Sigmoid colon (tissue), 6 donors: ENCODE measurements at regions not wholly inside any gene's neighbourhood (a gene's known extent, or its start where the extent isn't known, plus 50 kb on each side); places are given as distances from the start of the nearest gene placed in this dataset.

Source experiments
- DNase-seq: peaks from one replicate; pipeline ENCODE4 v3.0.0-alpha.2; 2019
- H3K27ac ChIP-seq, 4 donors: fragments of 200-600 bp; sonication (generic); one replicate each; pipeline ENCODE4 v1.5.1; 2016 to 2019; ENCODE audit warnings: mild to moderate bottlenecking in 1 of 4
- H3K27me3 ChIP-seq, 3 donors: fragments of 200-600 bp; sonication (generic); one replicate each; pipeline ENCODE4 v1.5.1; 2019; ENCODE audit warnings: mild to moderate bottlenecking in 1 of 3
- H3K36me3 ChIP-seq, 4 donors: fragments of 200-600 bp; sonication (generic); one replicate each; pipeline ENCODE4 v1.5.1; 2016 to 2019
- H3K4me1 ChIP-seq, 4 donors: fragments of 200-600 bp; sonication (generic); one replicate each; pipeline ENCODE4 v1.5.1; 2017 to 2019
- H3K4me3 ChIP-seq, 4 donors: fragments of 200-600 bp; sonication (generic); one replicate each; pipeline ENCODE4 v1.5.1; 2017 to 2019; ENCODE audit warnings: mild to moderate bottlenecking in 2 of 4, moderate library complexity in 1 of 4
- H3K9me3 ChIP-seq, 4 donors: fragments of 200-600 bp in 3 of 4; sonication (generic) in 3 of 4; one replicate each; pipeline versions ENCODE4 v1.5.1 to v1.6.1; 2013 to 2019
- CTCF ChIP-seq, 4 experiments: fragments of 450-650 bp in 3 of 4; fragments of 200-600 bp in 1 of 4; IDR thresholded peaks; one replicate each; pipeline ENCODE4 v1.5.1; 2016 to 2019; ENCODE audit warnings: antibody characterized with exemption in 4 of 4, mild to moderate bottlenecking in 3 of 4, moderate library complexity in 2 of 4
- EP300 ChIP-seq, 4 donors: sonication (generic); formaldehyde crosslinking; IDR thresholded peaks; one replicate each; pipeline ENCODE4 v1.6.1; 2017; ENCODE audit warnings: antibody characterized with exemption in 4 of 4
- POLR2A ChIP-seq, 2 donors: fragments of 450-650 bp; IDR thresholded peaks; one replicate each; pipeline ENCODE4 v1.6.1; 2016; ENCODE audit warnings: antibody characterized with exemption in 2 of 2, mild to moderate bottlenecking in 2 of 2, moderate library complexity in 2 of 2
- POLR2AphosphoS5 ChIP-seq, 4 donors: sonication (generic); formaldehyde crosslinking; IDR thresholded peaks; one replicate each; pipeline ENCODE4 v1.6.1; 2017; ENCODE audit warnings: antibody characterized with exemption in 4 of 4
- WGBS, 2 donors: extraction: QIAGEN DNeasy Blood & Tissue Kit; methylation state at CpG; one replicate each; pipeline ENCODE4 v1.1.7; 2013; 5-methylcytosine and 5-hydroxymethylcytosine counted together
- intact Hi-C: fragments of 100-400 bp; cut with DNase I; formaldehyde crosslinking; loops from one replicate; pipeline ENCODE4 v1.15.1; 2023
- donor health status: healthy with polysubstance abuse.
- donor health status: healthy.

GRCh38 chr12:4108803-4109345 is 164.7 kb upstream of the CCND2 start:
- Histone ChIP-seq H3K36me3 (no peaks in the 10 kb centered on the region), H3K27ac (no peak overlapping the region), H3K4me3 (no peak overlapping the region), H3K27me3 (peaks cover 0 to 4% (median 0%) of the 10 kb centered on the region in 3 donors), H3K9me3 (no peaks in the 10 kb centered on the region), H3K4me1 (no peaks in the 10 kb centered on the region)
- no peak for DNase-seq
- 90 to 93% methylated on average over 5 of the region's 5 CpGs for WGBS, 2 donors
- TF ChIP-seq POLR2AphosphoS5 (IDR thresholded peaks at IDR 0.05) (no peak), POLR2A (IDR thresholded peaks at IDR 0.05) (no peak), CTCF (IDR thresholded peaks at IDR 0.05) (no peak), EP300 (IDR thresholded peaks at IDR 0.05) (no peak)
- intact Hi-C loops, result no loop called here

- H3K27ac ChIP-seq, result no peak overlapping the region
- H3K9me3 ChIP-seq, result no peaks in the 10 kb centered on the region
- H3K4me3 ChIP-seq, result no peak overlapping the region
- no peak for DNase-seq
- TF ChIP-seq EP300 (IDR thresholded peaks at IDR 0.05) (no peak), POLR2AphosphoS5 (IDR thresholded peaks at IDR 0.05) (no peak), POLR2A (IDR thresholded peaks at IDR 0.05) (no peak)
- intact Hi-C loops, result loop anchor here (1.0 kb wide), 1 partner anchor 169 kb away; no protein-coding TSS in a partner anchor
- 93 to 96% methylated on average over 9 of the region's 9 CpGs for WGBS, 2 donors
- H3K27me3 ChIP-seq, result peaks cover 0 to 4% (median 0%) of the 10 kb centered on the region in 3 donors
- no peaks in the 10 kb centered on the region for H3K4me1 ChIP-seq
- no peaks in the 10 kb centered on the region for H3K36me3 ChIP-seq
Measured at GRCh38 chr12:4107911-4108697, 165.5 kb upstream of the CCND2 start.

GRCh38 chr12:4107436-4107878 is 166.1 kb upstream of the CCND2 start:
- TF ChIP-seq POLR2A (IDR thresholded peaks at IDR 0.05), result no peak
- TF ChIP-seq CTCF (IDR thresholded peaks at IDR 0.05), result peak in 3 of 4 experiments; percentile 36 to 61 (median 59)
- Histone ChIP-seq H3K27ac (no peak overlapping the region), H3K4me1 (no peaks in the 10 kb centered on the region), H3K36me3 (no peaks in the 10 kb centered on the region), H3K4me3 (no peak overlapping the region), H3K9me3 (no peaks in the 10 kb centered on the region), H3K27me3 (peaks cover 0 to 4% (median 0%) of the 10 kb centered on the region in 3 donors)
- 4 to 13% methylated on average over 6 of the region's 6 CpGs for WGBS, 2 donors
- DNase-seq, result no peak
- intact Hi-C loops, result loop anchor here (1.0 kb wide), 1 partner anchor 170 kb away; no protein-coding TSS in a partner anchor

GRCh38 chr12:4106621-4107020 is 166.9 kb upstream of the CCND2 start:
- intact Hi-C loops, result loop anchor here (1.0 kb wide), 1 partner anchor 171 kb away; no protein-coding TSS in a partner anchor
- Histone ChIP-seq H3K4me1 (no peaks in the 10 kb centered on the region), H3K9me3 (no peaks in the 10 kb centered on the region), H3K4me3 (no peak overlapping the region), H3K27ac (no peak overlapping the region), H3K27me3 (peaks cover 0 to 4% (median 0%) of the 10 kb centered on the region in 3 donors), H3K36me3 (no peaks in the 10 kb centered on the region)
- 68 to 73% methylated on average over 8 of the region's 8 CpGs for WGBS, 2 donors
- TF ChIP-seq EP300 (IDR thresholded peaks at IDR 0.05) (no peak), CTCF (IDR thresholded peaks at IDR 0.05) (no peak), POLR2AphosphoS5 (IDR thresholded peaks at IDR 0.05) (no peak), POLR2A (IDR thresholded peaks at IDR 0.05) (no peak)
- no peak for DNase-seq

- Histone ChIP-seq H3K36me3 (no peaks in the 10 kb centered on the region), H3K4me3 (no peak overlapping the region), H3K4me1 (no peaks in the 10 kb centered on the region), H3K9me3 (no peaks in the 10 kb centered on the region), H3K27ac (no peak overlapping the region), H3K27me3 (no peaks in the 10 kb centered on the region)
- TF ChIP-seq POLR2A (IDR thresholded peaks at IDR 0.05) (no peak), POLR2AphosphoS5 (IDR thresholded peaks at IDR 0.05) (no peak), CTCF (IDR thresholded peaks at IDR 0.05) (no peak), EP300 (IDR thresholded peaks at IDR 0.05) (no peak)
- intact Hi-C loops, result no loop called here
- 94 to 96% methylated on average over 9 of the region's 9 CpGs for WGBS, 2 donors
- no peak for DNase-seq
Measured at GRCh38 chr12:4104722-4105244, 168.8 kb upstream of the CCND2 start.
